CD4-positive, alpha-beta memory T cell (primary cell): ENCODE measurements at regions not wholly inside any gene's neighbourhood (a gene's known extent, or its start where the extent isn't known, plus 50 kb on each side); places are given as distances from the start of the nearest gene placed in this dataset.

ENCODE experiments used
- CTCF ChIA-PET: fragments of 350-600 bp; sonication (Branson Sonifier 250); formaldehyde crosslinking; loops from one replicate; lab custom pipeline; 2021; ENCODE audit warnings: inconsistent platforms; ENCODE audit not compliant: partially characterized antibody; lab: Charles Lee
- POLR2A ChIA-PET: fragments of 350-600 bp; sonication (Branson Sonifier 250); formaldehyde crosslinking; loops from one replicate; lab custom pipeline; 2021; ENCODE audit not compliant: partially characterized antibody; lab: Charles Lee
- DNase-seq, 5 donors: peaks; one replicate each; pipeline versions ENCODE4 v3.0.0 to v3.0.0-alpha.2; 2020 to 2022; ENCODE audit warnings: mixed read lengths in 1 of 5
- H3K27ac ChIP-seq: one replicate; pipeline ENCODE4 v1.7.0; 2013; ENCODE audit warnings: low read depth, low read length
- H3K27me3 ChIP-seq: 2 replicates; pipeline ENCODE4 v1.7.0; 2013; ENCODE audit warnings: mild to moderate bottlenecking, low read length, moderate library complexity; ENCODE audit not compliant: insufficient read depth
- H3K36me3 ChIP-seq: 2 replicates; pipeline ENCODE4 v1.7.0; 2013; ENCODE audit warnings: mild to moderate bottlenecking, low read length, moderate library complexity; ENCODE audit not compliant: insufficient read depth
- H3K4me1 ChIP-seq: 2 replicates; pipeline ENCODE4 v1.7.0; 2013; ENCODE audit warnings: mild to moderate bottlenecking, low read length, moderate library complexity; ENCODE audit not compliant: insufficient read depth
- H3K4me3 ChIP-seq, 2 donors: one replicate each; pipeline ENCODE4 v1.7.0; 2013; ENCODE audit warnings: low read length in 2 of 2, mild to moderate bottlenecking in 1 of 2
- H3K9me3 ChIP-seq, 2 donors: one replicate each; pipeline ENCODE4 v1.7.0; 2013; ENCODE audit warnings: low read length in 2 of 2, control low read depth in 1 of 2; ENCODE audit not compliant: control insufficient read depth in 1 of 2
- H3K27ac Mint-ChIP-seq, 7 donors: one replicate each; pipeline ENCODE4 v1.8.0; 2020 to 2021; ENCODE audit warnings: mixed read lengths in 7 of 7, mild to moderate bottlenecking in 6 of 7, inconsistent platforms in 3 of 7, moderate library complexity in 3 of 7
- H3K27me3 Mint-ChIP-seq, 2 donors: one replicate each; pipeline ENCODE4 v1.8.0; 2020 to 2021; ENCODE audit warnings: mixed read lengths in 2 of 2
- H3K36me3 Mint-ChIP-seq, 2 donors: one replicate each; pipeline ENCODE4 v1.8.0; 2020 to 2021; ENCODE audit warnings: mixed read lengths in 2 of 2, inconsistent platforms in 1 of 2, mild to moderate bottlenecking in 1 of 2
- H3K4me1 Mint-ChIP-seq, 4 donors: one replicate each; pipeline ENCODE4 v1.8.0; 2020 to 2021; ENCODE audit warnings: mixed read lengths in 4 of 4, mild to moderate bottlenecking in 1 of 4
- H3K4me3 Mint-ChIP-seq, 8 donors: one replicate each; pipeline ENCODE4 v1.8.0; 2020 to 2021; ENCODE audit warnings: mixed read lengths in 8 of 8, mild to moderate bottlenecking in 7 of 8, moderate library complexity in 6 of 8, inconsistent platforms in 3 of 8
- H3K9me3 Mint-ChIP-seq, 8 donors: one replicate each; pipeline ENCODE4 v1.8.0; 2020 to 2021; ENCODE audit warnings: mixed read lengths in 8 of 8, mild to moderate bottlenecking in 5 of 8, inconsistent platforms in 3 of 8, moderate library complexity in 1 of 8
- intact Hi-C: fragments of 100-400 bp; cut with micrococcal nuclease; formaldehyde crosslinking; loops from one replicate; pipeline ENCODE4 v1.15.1; 2023

DNA sequence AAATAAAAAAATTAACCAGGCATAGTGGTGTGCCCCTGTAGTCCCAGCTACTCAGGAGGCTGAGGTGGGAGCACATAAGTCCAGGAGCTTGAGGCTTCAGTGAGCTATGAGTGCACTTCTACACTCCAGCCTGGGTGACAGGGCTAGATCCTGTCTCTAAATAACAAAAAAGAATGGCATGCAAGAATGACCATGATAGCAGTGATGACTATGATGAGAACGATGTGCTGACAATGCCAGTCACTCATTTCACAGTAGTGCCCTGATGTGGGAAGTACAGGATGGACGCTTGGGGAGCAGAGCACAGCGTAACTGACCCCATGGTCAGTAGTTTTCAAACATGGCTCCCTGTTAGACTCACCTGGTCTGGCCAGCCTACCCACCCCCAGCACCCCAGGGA, 139.1 kb downstream of the VAPA start:
- DNase-seq: no peak
- intact Hi-C loops: no loop called here
- no peaks in the 10 kb centered on the region for H3K4me1 ChIP-seq
- no peaks in the 10 kb centered on the region for H3K36me3 ChIP-seq
- Mint-ChIP-seq H3K9me3 (no peaks in the 10 kb centered on the region), H3K27ac (no peak overlapping the region), H3K27me3 (peaks cover 2 to 3% of the 10 kb centered on the region in 2 donors), H3K36me3 (no peaks in the 10 kb centered on the region), H3K4me1 (no peaks in the 10 kb centered on the region), H3K4me3 (no peak overlapping the region)
- ChIA-PET CTCF (no interaction called here), POLR2A (no interaction called here)
- H3K4me3 ChIP-seq: no peak overlapping the region
- no peaks in the 10 kb centered on the region for H3K27me3 ChIP-seq
- H3K27ac ChIP-seq: no peak overlapping the region
- H3K9me3 ChIP-seq: no peaks in the 10 kb centered on the region

DNA sequence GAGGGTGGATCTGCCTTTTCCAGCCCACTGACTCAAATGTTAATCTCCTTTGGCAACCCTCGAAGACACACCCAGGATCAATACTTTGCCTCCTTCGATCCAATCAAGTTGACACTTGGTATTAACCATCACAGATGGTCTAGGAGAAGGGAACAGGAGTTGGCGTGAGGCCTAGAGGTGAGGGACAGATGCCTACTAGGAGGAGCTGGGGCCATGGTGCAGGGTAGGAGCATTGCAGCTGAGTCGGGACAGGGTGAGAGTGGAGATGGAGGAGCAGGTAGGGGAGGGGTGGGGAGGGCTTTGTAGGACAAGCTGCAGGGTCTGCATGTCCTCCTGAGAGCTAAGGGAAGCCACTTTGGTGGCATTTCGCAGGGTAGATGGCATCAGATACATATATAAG, 140.0 kb downstream of the VAPA start:
- Mint-ChIP-seq H3K9me3 (no peaks in the 10 kb centered on the region), H3K27ac (no peak overlapping the region)
- POLR2A ChIA-PET: no interaction called here

DNA sequence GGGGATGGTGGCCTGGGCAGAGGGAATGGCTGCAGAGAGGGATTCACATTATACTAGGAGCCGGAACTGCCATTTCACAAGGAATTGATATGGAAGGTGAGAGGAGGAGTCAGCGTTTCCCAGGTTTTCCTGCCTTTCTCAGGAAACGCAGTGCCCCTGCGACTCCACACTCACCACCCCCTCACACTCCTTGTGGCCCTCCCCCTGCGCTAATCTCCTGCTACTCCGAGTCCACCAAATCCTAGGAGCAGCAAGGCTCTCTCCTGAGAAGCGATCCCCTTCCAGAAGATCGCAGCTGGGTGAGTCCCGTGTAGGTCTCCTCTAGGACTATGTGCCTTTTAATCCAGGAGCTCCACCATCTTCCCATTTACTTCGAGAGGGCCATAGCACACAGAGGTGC, 140.6 kb downstream of the VAPA start:
- H3K4me3 Mint-ChIP-seq: no peak overlapping the region
- no peaks in the 10 kb centered on the region for H3K9me3 Mint-ChIP-seq
- H3K4me1 Mint-ChIP-seq: no peaks in the 10 kb centered on the region
- ChIA-PET CTCF (no interaction called here), POLR2A (no interaction called here)
- peaks cover 2% of the 10 kb centered on the region in 2 donors for H3K27me3 Mint-ChIP-seq
- DNase-seq: no peak
- Histone ChIP-seq H3K4me1 (no peaks in the 10 kb centered on the region), H3K27me3 (no peaks in the 10 kb centered on the region), H3K4me3 (no peak overlapping the region), H3K36me3 (no peaks in the 10 kb centered on the region), H3K27ac (no peak overlapping the region), H3K9me3 (no peaks in the 10 kb centered on the region)
- no peak overlapping the region for H3K27ac Mint-ChIP-seq
- no peaks in the 10 kb centered on the region for H3K36me3 Mint-ChIP-seq
- intact Hi-C loops: no loop called here

More for the DNA sequence above, 140.0 kb downstream of the VAPA start:
- Histone ChIP-seq H3K27ac (no peak overlapping the region), H3K4me3 (no peak overlapping the region), H3K27me3 (no peaks in the 10 kb centered on the region), H3K9me3 (no peaks in the 10 kb centered on the region), H3K36me3 (no peaks in the 10 kb centered on the region), H3K4me1 (no peaks in the 10 kb centered on the region)
- peaks cover 2 to 3% of the 10 kb centered on the region in 2 donors for H3K27me3 Mint-ChIP-seq
- H3K36me3 Mint-ChIP-seq: no peaks in the 10 kb centered on the region
- no peaks in the 10 kb centered on the region for H3K4me1 Mint-ChIP-seq
- intact Hi-C loops: no loop called here
- H3K4me3 Mint-ChIP-seq: no peak overlapping the region
- CTCF ChIA-PET: no interaction called here
- no peak for DNase-seq

DNA sequence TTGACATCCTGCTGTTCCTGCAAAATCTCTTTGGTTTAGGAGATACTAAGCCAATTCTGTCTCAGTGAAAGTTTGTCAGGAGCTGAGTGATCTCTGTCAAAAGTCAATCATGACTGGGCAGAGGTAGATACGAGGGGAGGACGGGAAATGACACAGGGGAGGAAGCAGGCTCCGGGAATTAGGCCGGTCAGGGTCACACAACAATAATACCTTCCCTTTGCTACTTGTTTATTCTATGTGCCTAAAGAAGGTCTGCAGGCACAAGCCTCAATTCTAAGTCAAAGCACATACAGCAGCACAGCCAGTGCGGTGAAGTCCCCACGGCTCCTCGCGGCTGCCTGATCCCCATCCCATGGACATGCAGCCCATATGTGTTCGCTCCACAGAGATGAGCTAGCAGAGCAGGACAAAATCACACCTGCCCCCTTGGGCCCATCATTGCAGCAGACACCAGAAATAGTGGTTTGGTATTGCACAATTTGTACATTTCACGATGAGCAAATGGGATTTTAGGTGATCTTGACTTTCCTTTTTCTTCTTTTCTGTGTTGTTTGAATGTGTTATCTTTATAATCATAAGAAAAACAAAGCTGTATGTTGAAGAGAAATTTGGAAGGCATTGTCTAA, 141.4 kb downstream of the VAPA start:
- no peak overlapping the region for H3K27ac ChIP-seq
- Mint-ChIP-seq H3K27ac (no peak overlapping the region), H3K9me3 (no peaks in the 10 kb centered on the region), H3K36me3 (no peaks in the 10 kb centered on the region), H3K27me3 (peaks cover 0 to 2% of the 10 kb centered on the region in 2 donors), H3K4me1 (no peaks in the 10 kb centered on the region), H3K4me3 (no peak overlapping the region)
- H3K9me3 ChIP-seq: no peaks in the 10 kb centered on the region
- H3K4me1 ChIP-seq: no peaks in the 10 kb centered on the region
- H3K36me3 ChIP-seq: no peaks in the 10 kb centered on the region
- H3K27me3 ChIP-seq: no peaks in the 10 kb centered on the region
- intact Hi-C loops: no loop called here
- ChIA-PET CTCF (no interaction called here), POLR2A (no interaction called here)
- no peak overlapping the region for H3K4me3 ChIP-seq
- DNase-seq: no peak

DNA sequence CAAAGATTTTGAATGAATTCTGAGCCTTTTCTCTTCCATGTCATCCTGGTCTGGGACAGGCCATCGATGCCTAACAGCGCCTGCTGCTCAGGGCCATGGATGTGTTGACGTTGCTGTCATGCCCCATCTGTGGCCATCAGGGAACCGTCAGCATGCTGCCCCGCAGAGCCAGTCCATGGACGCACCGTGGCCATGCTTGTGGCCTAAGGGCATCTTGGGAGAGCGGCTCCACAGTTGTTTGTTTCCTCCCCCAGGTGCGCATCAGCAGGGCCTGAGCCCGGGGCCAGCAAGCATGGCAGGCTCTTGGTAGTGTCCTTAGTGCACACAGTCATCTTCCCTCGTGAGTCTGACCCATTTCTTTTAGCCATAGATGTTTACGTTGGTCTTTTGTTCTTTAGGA, 142.7 kb downstream of the VAPA start:
- H3K4me1 Mint-ChIP-seq: no peaks in the 10 kb centered on the region
- H3K27me3 Mint-ChIP-seq: peaks cover 0 to 2% of the 10 kb centered on the region in 2 donors
- H3K4me3 ChIP-seq: no peak overlapping the region
- no peaks in the 10 kb centered on the region for H3K36me3 Mint-ChIP-seq
- no peaks in the 10 kb centered on the region for H3K27me3 ChIP-seq
- no peak overlapping the region for H3K27ac Mint-ChIP-seq
- intact Hi-C loops: no loop called here
- no peaks in the 10 kb centered on the region for H3K4me1 ChIP-seq
- no peaks in the 10 kb centered on the region for H3K9me3 ChIP-seq
- no peak for DNase-seq
- no peaks in the 10 kb centered on the region for H3K9me3 Mint-ChIP-seq
- H3K36me3 ChIP-seq: no peaks in the 10 kb centered on the region
- H3K4me3 Mint-ChIP-seq: no peak overlapping the region
- no peak overlapping the region for H3K27ac ChIP-seq
- CTCF ChIA-PET: no interaction called here
- POLR2A ChIA-PET: no interaction called here

DNA sequence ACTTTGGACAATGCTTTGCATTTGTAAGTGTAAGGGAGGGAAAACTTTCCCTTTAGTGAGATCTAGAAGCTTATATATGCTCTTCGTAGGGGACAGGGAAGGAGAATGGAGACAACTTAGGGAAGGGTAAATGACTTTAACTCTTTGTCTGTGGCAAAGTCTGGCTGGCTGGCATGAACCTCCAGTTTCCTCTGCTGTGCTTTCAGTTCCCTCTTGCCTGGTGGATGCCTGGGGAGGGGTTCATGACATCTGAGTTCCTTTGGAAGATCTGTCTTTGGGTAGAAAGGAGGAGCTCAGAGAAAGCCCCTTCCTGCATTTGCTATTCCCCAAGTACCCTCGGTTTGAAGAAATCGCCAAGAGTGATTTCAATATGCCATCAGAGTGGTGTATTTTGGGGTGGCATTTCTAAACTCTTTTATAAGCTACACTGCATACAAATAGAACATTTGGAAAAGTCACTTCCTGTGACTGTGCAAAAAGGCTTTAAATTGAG, 143.6 kb downstream of the VAPA start:
- intact Hi-C loops: no loop called here
- H3K4me3 Mint-ChIP-seq: no peak overlapping the region
- H3K4me1 ChIP-seq: no peaks in the 10 kb centered on the region
- no peaks in the 10 kb centered on the region for H3K4me1 Mint-ChIP-seq
- DNase-seq: no peak
- peaks cover 0 to 2% of the 10 kb centered on the region in 2 donors for H3K27me3 Mint-ChIP-seq
- no peaks in the 10 kb centered on the region for H3K27me3 ChIP-seq
- no peak overlapping the region for H3K27ac ChIP-seq
- no peaks in the 10 kb centered on the region for H3K36me3 Mint-ChIP-seq
- POLR2A ChIA-PET: no interaction called here
- H3K36me3 ChIP-seq: no peaks in the 10 kb centered on the region
- H3K9me3 ChIP-seq: no peaks in the 10 kb centered on the region
- no peak overlapping the region for H3K4me3 ChIP-seq
- no peak overlapping the region for H3K27ac Mint-ChIP-seq
- H3K9me3 Mint-ChIP-seq: no peaks in the 10 kb centered on the region
- CTCF ChIA-PET: no interaction called here

DNA sequence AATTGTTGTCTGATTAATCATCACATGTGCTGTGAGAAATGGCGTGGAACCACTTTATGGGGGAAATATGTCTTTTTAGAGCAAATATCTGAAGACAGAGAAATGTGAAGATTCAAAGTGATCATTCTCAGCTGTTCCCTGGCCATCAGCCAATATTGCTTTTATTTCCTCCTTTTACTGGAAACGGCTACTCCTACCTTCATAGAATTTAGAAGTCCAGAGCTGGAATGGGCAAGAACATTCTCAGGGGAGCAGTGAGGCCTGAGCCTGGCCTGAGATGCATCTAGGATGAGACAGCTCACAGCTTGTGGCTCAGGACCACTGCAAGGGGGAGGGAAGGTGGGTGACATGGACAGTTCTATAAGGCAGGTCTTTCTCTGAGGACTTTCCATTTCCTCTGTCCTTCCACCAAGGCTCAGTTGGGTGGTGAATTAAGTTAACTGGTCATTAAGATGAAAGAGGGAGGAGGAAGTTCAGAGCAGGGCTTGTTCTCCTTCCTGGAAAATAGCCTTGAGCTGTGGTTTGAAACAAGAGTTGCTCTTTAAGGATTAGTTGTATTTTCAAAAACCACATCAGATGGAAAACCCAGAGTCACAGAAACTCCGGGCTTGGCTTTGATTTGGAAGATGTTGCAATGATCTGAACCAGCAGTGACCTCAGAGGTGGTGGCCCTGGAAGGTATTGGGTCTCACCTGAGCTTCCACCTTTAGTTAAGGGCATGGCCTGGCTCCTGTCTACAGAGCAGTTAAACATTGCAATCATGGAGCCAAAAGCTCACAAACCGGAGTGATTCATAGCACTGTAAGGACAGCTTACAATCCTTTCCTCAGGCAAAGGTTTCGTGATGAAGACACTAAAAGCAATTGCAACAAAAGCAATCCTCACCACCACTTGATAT, 144.3 kb downstream of the VAPA start:
- no peaks in the 10 kb centered on the region for H3K36me3 Mint-ChIP-seq
- Histone ChIP-seq H3K27ac (no peak overlapping the region), H3K9me3 (no peaks in the 10 kb centered on the region), H3K36me3 (no peaks in the 10 kb centered on the region), H3K4me1 (no peaks in the 10 kb centered on the region), H3K4me3 (no peak overlapping the region), H3K27me3 (no peaks in the 10 kb centered on the region)
- no peak overlapping the region for H3K27ac Mint-ChIP-seq
- POLR2A ChIA-PET: no interaction called here
- intact Hi-C loops: no loop called here
- DNase-seq: no peak
- CTCF ChIA-PET: no interaction called here
- peaks cover 1 to 2% of the 10 kb centered on the region in 2 donors for H3K27me3 Mint-ChIP-seq
- H3K4me1 Mint-ChIP-seq: no peaks in the 10 kb centered on the region
- peaks cover 0 to 2% (median 0%) of the 10 kb centered on the region in 8 donors for H3K9me3 Mint-ChIP-seq
- H3K4me3 Mint-ChIP-seq: no peak overlapping the region
